ENCODE measurements at regions not wholly inside any gene's neighbourhood (a gene's known extent, or its start where the extent isn't known, plus 50 kb on each side); places are given as distances from the start of the nearest gene placed in this dataset.

DNA sequence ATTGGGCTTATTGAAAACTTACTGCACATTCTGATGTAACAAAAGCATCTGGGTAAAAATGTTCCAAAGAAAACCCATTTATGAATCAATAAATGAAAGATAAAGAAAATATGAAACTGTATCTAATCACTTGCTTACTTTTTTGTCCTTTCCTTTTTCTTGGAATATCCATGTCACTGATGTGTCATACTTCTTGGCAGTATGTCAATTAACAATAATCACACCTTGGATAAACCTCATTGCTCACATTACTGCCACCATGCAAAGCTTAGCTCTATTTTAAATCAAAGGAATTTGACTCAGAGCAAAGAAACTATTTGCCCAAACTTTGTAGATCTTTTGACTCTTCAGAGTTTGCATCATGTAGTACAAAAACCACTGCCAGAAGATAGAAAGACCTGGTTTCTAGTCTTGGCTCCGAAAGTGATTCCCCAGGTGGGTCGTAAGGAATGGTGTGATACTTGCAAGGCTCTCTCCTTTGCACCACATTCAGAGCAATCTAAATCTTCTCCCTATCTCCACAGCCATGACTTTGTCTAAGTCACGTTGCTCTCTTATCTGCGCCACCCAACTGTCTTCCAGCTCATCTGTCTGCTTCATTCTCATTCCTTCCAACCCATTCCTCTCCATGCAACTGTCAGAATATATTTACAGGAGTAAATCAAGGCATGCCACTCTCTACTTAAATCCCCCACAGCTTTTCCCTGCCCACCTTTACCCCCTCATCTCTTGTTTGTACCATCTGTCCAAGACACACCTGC is 311.9 kb downstream of the COG6 start:
- DNase-seq (ENCODE audit: low spot score), result no peak

DNA sequence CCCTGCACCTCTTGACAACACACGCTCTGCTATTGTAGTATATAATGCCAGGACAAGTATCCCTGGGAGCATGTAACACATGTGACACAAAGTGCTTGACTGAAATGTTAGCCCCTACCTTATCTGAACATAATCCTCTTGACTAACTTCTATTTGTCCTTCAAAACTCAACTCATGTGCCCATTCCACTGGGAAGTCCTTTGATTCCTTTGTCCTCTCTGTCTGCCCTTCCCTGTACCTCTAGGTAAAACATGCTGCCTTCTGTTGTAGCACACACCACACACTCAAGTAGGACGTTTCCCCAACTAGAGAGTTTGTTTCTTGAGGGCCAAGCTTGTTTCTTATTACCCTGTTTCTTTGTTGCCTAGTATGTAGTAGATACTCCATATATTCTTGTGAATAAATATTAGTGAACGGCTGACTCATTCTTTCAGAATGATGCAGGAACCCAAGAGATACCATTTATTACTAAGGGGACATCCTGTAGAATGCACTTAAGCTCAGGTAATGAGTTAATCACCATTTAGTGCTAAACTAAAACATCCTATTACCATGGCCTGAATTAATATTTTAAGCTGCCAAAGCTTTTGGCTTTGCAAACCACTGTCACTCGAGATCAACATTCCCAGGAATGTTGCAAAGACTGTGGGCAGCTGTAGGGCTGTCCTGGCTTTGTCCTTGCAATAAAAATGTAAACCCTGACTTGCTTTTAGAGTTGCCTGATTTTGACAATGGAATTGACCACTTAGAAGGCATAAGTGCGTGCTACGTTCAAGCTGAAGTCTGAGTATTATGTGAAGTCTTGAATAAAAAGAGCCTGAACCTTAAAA is 313.4 kb downstream of the COG6 start:
- no peak for DNase-seq (ENCODE audit: low spot score)

DNA sequence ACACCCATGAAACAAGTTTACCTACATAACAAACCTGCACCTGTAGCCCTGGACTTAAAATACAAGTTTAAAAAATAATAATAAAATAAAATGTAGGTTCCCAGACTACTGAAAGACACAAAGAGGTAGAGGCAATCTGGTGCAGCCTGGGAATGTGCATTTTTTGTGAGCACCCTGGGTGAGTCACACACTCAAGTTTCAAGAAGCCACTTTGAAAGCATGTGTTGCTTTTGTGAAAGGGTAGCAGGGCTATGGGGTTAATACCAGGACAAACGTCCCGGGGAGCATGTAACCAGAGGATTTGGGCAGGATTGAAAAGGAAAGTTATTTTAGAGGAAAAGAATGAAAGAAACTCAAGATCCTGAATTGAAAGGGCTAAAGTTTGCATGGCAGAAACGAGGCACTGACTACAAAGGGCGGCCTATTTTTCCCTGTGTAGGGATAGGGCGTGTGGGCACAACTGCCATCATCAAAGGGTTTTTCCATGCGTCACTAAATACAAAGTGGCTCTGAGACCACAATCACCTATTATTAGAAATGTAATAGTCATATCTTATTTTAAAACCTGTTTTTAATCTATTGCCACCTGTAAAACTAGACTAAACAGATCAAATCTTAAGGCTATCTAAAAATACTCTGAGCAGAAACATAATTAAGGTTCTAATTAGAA is 314.9 kb downstream of the COG6 start:
- no peak for DNase-seq (ENCODE audit: low spot score)

DNA sequence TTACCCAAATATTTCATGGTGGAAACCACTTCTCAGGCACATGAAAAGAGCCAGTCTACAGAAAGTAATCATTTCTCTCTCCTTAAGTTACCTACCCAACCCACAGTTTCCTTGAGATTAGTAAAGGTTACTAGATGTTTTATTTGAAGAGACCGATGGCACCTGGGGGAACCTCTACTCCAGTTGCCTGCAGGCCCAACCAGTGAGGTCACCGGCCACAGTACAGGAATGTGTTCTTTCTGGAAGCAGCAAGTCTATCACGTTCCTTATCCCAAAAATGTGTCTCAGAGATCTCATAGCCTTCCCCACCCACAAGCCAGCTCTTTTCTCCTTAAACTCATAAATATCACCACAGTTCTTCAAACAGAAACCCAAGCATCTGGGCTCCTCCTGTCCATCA is 316.1 kb downstream of the COG6 start:
- DNase-seq (ENCODE audit: low spot score), result no peak

DNA sequence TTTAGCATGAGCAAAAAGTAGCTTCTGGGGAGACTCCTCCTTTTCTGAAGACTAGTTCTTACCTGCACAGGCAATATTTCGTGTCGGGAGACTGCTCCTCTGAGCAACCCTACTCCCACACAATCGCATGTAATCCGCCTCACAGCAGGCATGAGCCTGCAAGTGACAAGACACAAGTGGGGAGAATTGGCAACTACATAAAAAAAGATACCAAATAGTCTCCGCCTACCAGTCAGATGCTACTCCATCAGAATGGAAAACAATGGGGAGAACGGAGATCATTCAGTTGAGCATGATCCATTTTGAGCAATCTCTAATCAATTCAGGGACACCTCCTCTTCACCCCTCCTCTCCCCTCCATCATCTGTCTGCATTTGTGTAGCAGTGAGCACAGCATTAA is 321.0 kb downstream of the COG6 start:
- no peak for DNase-seq (ENCODE audit: low spot score)

DNA sequence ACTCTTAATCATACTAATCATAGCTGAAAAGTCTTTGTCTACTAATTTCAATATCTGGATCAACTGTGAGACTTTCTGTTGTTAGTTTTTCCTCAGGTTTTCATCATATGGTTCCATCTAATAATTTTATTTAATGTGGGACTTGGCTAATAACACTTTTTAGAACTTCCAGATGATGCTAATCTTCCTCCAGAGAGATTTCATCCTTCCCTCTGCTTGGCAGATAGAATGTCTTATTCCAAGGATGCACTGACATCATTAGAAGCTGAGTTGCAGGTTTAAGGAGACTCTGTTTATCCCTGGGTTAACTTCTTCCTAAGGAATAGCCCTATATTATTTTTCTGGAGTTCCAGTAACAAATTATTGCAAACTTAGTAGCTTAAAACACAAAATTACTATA is 325.6 kb downstream of the COG6 start:
- DNase-seq (ENCODE audit: low spot score), result no peak

DNA sequence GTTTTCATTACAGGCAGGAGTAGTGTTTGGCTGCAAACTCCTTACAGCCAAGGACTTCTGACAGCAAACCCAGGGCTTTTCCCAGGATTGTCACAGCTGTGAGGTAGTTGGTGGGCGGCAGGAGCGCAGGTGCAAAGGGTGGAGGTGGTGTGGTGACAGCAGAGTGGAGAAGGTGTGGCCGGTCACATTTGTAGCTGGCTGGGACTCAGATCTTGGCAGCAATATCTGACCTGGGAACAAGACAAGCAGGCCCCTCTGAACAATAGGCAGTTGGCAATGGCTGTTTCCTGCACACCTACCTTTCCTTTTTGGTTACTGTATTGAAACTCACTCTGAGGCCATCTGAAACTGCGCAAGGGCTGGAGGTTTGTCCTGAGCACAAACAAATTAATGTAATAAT is 327.3 kb downstream of the COG6 start:
- DNase-seq (ENCODE audit: low spot score), result no peak

DNA sequence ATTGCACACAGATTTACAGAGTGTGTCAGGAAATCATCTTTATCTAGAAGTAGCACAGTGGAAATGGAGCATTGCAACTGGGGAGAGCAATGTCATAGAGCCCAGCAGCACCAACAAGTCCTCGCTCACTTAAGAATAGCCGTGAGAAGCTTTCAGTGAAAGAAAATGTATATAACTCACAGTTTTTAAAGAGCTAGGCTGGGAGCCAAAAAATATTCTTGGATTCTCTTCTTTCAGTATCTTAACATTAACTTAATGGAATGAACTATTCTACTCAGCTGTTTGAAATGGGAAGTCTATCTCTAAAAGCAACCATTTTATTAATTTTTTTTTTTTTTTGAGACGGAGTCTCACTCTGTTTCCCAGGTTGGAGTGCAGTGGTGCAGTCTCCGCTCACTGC is 329.6 kb downstream of the COG6 start:
- DNase-seq (ENCODE audit: low spot score), result no peak

DNA sequence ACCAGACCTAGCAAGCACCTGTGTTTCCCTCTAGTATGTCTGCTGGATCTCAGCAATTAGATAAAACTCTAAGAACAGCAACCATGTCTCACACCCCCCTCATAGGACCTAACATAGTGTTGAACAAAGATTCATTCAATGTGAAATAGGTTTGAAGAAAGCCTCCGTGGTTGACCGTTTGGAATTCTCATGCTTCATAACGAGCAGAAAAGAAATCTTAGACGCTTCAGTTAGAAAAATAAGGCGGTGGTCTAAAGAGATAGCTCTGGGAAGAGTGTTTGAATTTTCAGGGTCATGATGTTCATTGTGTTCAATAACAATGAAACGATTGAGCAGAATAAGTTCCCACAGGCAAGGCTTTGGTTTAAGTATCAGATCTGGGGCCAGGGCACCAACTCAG is 332.9 kb downstream of the COG6 start:
- no peak for DNase-seq (ENCODE audit: low spot score)

DNA sequence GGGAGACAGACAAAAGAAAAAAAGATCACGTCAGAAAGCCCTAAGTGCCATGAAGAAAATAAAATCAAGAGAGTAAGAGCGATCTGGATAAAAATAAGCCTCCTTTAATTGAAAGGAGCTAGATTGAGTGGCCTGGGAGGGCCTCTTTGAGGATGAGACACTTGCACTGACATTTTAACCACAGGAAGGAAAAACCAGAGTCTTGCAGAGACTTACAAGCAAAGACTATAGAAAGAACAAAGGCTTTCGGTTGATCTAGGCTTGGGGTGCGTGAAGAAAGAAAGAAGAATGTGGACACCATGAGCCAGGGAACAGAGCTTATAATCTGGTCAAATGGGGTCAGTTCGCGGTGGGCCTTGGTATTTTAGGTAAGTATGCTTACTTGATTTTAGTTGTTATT is 342.7 kb downstream of the COG6 start:
- DNase-seq (ENCODE audit: low spot score), result no peak

DNA sequence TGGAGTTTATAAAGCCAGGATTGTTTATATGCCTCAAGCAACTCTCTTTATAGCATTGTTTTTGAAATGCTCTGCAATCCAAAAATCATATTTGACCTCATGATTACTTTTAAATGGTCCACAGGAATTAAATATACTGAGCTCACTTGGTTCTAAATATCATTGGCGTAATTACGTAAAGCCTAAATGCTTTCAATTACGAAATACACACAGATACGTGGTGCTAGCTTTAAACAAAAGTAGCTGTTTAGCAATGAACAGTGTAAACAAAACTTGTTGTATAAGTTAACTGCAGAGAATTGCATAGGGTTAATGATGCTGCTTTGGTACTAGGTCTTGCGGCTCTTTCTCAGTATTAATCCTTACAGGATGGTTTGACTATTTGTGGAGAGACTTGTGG is 346.6 kb downstream of the COG6 start:
- no peak for DNase-seq (ENCODE audit: low spot score)

DNA sequence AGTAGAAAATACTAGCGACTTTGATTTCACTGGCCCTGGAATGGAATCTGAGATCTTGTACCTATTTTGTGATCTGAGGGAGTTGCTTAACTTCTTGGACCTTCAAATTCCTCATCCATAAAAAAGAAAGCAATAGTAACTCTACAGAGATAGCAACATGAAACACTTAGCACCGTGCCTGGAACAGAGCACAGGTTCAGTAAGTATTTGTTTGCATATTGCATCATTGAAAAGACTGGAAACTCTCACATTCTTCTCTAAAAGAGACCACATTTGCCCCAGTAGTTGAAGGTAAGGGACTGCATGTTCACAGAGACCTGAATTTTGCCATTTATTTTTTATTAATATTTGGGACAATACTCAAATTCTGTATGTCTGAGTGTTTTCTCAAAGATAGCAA is 358.1 kb downstream of the COG6 start:
- DNase-seq (ENCODE audit: low spot score), result no peak

DNA sequence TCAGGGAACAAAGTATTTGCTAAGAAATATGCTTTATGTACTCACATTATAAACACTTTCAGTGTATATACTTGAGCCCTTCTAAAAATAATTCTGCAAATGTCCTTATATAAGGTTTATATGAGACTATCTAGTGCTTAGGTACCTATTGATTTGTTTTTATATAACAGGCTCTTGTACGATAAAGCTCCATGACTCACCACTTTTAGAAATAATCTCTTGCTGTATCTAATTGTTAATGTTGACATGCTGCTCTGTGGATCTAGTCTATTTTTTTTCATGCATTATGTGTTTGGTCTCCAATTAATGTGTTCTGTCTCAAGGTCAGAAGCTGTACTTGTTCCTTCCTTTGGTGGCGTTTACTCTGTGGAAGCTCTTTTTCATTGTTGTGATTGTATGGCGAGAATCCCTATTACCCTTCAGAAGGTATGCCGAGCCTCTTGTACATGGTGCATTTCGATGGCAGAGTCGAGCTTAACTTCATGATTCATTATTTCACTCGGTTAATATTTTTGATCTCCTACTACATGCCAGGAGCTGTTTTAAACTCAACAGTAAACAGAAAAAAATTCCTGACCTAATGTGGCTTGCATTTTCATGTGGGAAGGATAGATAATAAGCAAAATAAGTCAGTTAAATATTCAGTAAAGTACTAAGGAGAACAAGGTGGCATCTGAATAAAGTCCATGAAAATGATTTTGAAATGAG is 361.6 kb downstream of the COG6 start:
- no peak for DNase-seq (ENCODE audit: low spot score)

DNA sequence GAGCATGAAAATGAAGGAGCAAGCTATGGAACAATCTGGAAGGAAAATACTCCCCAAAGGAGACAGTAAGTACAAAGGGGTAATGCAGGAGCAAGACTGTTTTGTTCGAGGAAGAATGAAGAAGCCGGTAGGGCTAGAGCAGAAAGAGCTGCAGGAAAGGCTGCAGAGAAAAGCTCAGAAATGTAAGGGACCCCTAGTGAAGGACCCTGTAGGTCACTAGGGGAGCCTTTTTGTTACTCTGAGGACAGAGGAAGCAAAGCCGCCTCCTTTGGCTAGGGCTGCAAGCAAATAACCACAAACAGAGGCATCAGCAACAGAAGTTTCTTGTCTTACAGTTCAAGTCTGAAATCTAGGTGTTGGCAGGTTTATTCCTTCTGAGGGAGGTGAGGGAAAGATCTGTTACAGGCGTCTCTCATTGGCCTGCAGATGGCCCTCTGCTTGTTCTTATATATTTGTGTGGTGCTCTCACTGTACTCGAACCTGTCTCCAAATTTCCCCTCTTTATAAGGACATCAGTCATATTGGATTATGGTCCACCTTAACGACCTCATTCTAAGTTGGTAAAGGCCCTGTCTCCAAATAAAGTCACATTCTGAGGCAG is 362.3 kb downstream of the COG6 start:
- no peak for DNase-seq (ENCODE audit: low spot score)

DNA sequence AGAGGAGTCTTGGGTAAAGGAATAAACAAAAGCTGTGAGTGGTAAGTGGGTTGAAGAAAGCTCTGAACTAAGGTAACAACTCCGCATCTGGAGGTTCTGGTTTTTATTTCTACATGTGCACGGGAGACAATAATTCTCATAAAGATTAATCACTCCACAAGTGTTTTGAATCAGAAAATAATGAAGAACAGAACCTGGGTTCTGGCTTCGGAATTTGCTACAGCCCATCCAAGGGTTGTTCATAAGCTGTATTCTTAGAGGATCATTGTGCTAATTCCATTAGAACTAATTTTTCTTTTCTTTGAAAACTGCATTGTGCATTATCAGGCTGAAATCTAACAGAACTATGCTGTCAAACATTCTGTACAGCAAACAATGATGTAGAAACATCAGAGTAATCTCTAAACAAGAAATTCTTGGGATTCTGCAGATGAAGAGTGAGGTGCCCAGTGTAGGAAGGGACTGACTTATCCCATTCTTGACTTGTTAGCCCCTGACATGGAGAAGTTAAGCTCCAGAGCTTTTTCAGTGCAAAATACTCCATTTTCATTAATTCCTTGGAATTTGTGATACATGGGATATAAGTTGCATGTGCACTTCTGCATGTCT is 368.2 kb downstream of the COG6 start:
- DNase-seq (ENCODE audit: low spot score), result no peak

DNA sequence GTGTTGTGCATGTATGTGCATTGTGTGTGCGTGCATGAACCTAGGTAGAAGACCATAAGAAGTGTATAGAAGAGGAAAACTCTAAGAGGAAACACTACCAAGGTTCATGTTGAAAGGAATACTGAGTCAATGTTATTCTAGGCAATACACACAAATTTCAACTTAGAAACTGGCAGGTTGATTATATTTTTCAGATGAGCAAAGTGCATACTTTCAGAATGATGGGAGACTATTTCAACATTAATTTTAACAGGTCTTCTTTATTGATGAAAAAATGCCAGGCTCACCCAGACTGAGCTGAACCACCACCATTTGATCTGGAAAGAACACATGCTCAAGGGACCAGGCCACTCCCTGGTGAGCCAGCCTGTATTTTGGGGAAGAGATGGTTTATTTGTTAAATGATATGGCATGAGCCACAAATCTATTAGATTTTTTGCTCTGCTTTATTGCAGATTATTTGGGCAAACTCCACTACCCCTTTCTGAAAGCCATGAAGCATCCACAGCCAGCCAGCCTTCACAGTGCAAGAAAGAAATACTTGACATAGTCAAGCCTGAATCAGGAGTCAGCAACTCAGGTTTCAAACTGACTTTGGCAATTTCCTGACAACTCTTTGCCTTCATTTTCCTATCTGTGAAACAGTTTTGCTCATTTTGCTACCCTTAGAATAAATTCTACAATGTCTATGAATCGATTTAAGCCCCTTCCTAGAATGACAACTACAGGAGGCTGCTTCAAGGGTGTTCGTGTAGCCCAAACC is 368.9 kb downstream of the COG6 start:
- DNase-seq (ENCODE audit: low spot score), result no peak

DNA sequence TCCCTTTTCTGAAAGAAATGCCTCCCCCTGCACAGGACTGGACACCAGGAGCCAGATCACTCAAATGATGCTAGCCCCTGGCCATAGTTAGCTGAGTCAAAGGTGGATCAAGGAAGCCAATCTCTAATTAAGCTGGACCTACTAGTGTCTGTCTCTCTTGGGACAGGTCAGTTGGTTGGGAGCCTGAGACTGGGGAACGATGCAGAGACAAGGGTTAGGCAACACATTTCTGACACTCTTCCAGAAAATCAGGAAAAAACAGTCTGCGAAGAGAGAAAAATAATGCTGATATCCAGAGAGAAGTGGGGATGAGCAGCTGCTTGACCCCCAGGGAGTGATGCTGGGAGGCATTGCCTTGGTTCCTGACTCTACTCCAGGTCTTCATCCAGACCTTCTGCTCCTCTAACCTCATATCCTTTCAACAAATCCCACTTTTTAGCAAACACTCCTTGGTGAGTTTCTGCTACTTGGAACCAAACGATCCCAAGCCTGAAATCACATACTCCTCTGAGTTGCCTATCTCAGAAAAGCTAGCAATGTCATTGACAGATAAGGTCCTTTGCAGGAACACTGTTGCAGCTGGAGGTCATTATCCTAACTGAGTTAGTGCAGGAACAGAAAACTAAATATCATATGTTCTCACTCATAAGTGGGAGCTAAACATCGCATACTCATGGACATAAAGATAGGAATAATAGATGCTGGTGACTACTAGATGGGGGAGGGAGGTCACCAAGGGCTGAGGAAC is 369.7 kb downstream of the COG6 start:
- no peak for DNase-seq (ENCODE audit: low spot score)

DNA sequence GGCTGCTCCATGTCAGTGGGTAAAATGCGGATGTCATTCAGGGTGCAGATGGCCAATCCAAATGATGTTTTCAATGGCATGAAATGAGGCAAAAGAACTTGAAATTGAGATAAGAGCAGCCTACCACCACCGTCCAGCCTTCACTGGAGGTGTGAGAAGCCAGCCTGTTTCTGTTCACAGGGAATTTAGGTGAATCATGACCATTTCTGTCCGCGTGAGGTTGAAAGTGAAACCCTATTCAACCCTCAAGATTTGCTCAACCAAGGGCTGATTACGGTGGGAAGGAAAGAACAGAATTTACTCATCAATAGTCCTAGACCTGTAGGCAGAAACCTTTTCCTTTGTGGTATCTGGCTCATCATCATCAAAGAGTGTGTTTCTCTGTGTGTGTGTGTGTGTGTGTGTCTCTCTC is 370.7 kb downstream of the COG6 start:
- no peak for DNase-seq (ENCODE audit: low spot score)

DNA sequence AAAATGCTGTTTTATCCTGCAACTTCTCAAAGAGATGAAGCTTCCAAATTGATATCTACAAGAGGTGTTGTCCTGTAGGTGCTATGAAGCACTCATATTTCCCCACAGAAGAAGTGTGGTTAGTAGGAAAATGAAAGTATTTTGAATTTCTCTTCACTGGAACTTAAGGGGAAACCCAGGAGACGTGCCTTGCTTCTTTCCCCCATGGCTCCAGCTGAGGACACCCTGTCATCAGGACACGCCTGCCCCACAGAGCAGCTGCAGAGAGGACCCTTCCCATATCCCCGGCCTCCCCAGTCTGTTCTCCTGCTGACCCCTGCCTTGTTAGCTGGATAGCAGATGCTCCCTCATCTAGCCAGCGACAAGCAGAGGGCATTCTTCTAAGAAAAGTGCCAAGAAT is 371.3 kb downstream of the COG6 start:
- no peak for DNase-seq (ENCODE audit: low spot score)

DNA sequence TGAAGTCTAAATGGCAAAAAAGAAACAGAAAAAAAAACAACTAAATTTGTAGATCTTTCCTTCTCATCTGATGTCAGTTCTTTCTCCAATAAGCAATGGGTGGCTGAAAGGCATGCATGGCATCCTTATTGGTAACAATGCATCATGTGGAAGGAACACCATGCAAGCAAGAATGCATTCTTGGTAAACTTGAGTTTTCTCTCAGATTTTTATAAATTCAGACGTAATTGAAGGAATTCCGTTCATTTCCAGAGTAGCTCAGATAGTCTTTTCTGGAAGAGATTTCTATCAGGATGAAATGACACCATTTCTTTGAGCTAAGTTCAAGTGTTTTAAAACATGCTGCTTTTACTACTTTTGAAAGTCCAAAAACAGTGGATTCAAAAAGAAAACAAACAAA is 373.0 kb downstream of the COG6 start:
- no peak for DNase-seq (ENCODE audit: low spot score)
